GM23338 (cell line): ENCODE measurements at regions not wholly inside any gene's neighbourhood (a gene's known extent, or its start where the extent isn't known, plus 50 kb on each side); places are given as distances from the start of the nearest gene placed in this dataset.

Source experiments
- ATAC-seq: fragments of 200-7000 bp; cut with Tn5 transposase; 3 replicates; pipeline ENCODE4 v1.9.1; 2020
- DNase-seq: peaks from one replicate; pipeline ENCODE4 v3.0.0-alpha.2; 2015; ENCODE audit warnings: low spot score
- H2AFZ ChIP-seq: fragments of 200-600 bp; sonication (generic); 2 replicates; pipeline ENCODE4 v1.8.0; 2016; ENCODE audit warnings: antibody characterized with exemption, mild to moderate bottlenecking, moderate library complexity
- H3F3A ChIP-seq: fragments of 200-600 bp; sonication (generic); replicated peaks from 2 replicates; pipeline ENCODE4 v1.8.0; 2017; ENCODE audit warnings: antibody characterized with exemption, mixed run types, low read depth
- H3K27ac ChIP-seq: fragments of 200-600 bp; sonication (generic); 2 replicates; pipeline ENCODE4 v1.6.1; 2016; ENCODE audit warnings: low read depth
- H3K27me3 ChIP-seq: fragments of 200-600 bp; sonication (generic); 2 replicates; pipeline ENCODE4 v1.8.0; 2016; ENCODE audit warnings: mild to moderate bottlenecking, mixed run types, moderate library complexity; ENCODE audit not compliant: insufficient read depth
- H3K36me3 ChIP-seq: fragments of 200-600 bp; sonication (generic); 2 replicates; pipeline ENCODE4 v1.8.0; 2016; ENCODE audit warnings: mild to moderate bottlenecking; ENCODE audit not compliant: insufficient read depth
- H3K4me1 ChIP-seq: fragments of 200-600 bp; sonication (generic); 2 replicates; pipeline ENCODE4 v1.8.0; 2016; ENCODE audit warnings: mild to moderate bottlenecking, moderate library complexity; ENCODE audit not compliant: insufficient read depth
- H3K4me2 ChIP-seq: fragments of 200-600 bp; sonication (generic); 2 replicates; pipeline ENCODE4 v1.7.1; 2017; ENCODE audit warnings: mixed run types
- H3K4me3 ChIP-seq: fragments of 200-600 bp; sonication (generic); 2 replicates; pipeline ENCODE4 v1.6.1; 2016; ENCODE audit warnings: mixed run types
- H3K79me2 ChIP-seq: fragments of 200-600 bp; sonication (generic); replicated peaks from 2 replicates; pipeline ENCODE4 v1.8.0; 2017; ENCODE audit warnings: mild to moderate bottlenecking; ENCODE audit not compliant: insufficient read depth
- H3K9me2 ChIP-seq: fragments of 200-600 bp; sonication (generic); 2 replicates; pipeline ENCODE4 v1.8.0; 2017; ENCODE audit not compliant: insufficient read depth
- H4K20me1 ChIP-seq: fragments of 200-600 bp; sonication (generic); replicated peaks from 2 replicates; pipeline ENCODE4 v1.8.0; 2017; ENCODE audit warnings: mild to moderate bottlenecking; ENCODE audit not compliant: insufficient read depth
- H3K27ac Mint-ChIP-seq: 2 replicates; pipeline ENCODE4 v1.8.0; 2020; ENCODE audit warnings: inconsistent platforms, mild to moderate bottlenecking, moderate library complexity, mixed read lengths
- H3K27me3 Mint-ChIP-seq: 3 replicates; pipeline ENCODE4 v1.8.0; 2022; ENCODE audit warnings: low read depth, mild to moderate bottlenecking, moderate library complexity, mixed read lengths, inconsistent platforms; ENCODE audit not compliant: insufficient read depth, poor library complexity
- H3K36me3 Mint-ChIP-seq: 3 replicates; pipeline ENCODE4 v1.8.0; 2021; ENCODE audit warnings: low read depth, mild to moderate bottlenecking, inconsistent platforms, moderate library complexity, mixed read lengths
- H3K4me1 Mint-ChIP-seq: 3 replicates; pipeline ENCODE4 v1.8.0; 2020; ENCODE audit warnings: mild to moderate bottlenecking, inconsistent platforms, mixed read lengths
- H3K4me3 Mint-ChIP-seq: 3 replicates; pipeline ENCODE4 v1.8.0; 2021; ENCODE audit warnings: moderate library complexity, mild to moderate bottlenecking, inconsistent platforms, mixed read lengths
- H3K9me3 Mint-ChIP-seq: 3 replicates; pipeline ENCODE4 v1.8.0; 2020; ENCODE audit warnings: moderate library complexity, mild to moderate bottlenecking, inconsistent platforms, mixed read lengths
- EZH2 ChIP-seq: fragments of 200-600 bp; sonication (generic); IDR thresholded peaks from one replicate; pipeline ENCODE4 v1.8.0; 2017; ENCODE audit warnings: antibody characterized with exemption, mild to moderate bottlenecking, low read depth; ENCODE audit not compliant: unreplicated experiment
- TF ChIP-seq, protein P1 (sequence below): fragments of 250-450 bp; sonication (Bioruptor Pico); IDR thresholded peaks from 2 replicates; pipeline ENCODE4 v1.5.0; 2020; ENCODE audit warnings: mild to moderate bottlenecking, moderate library complexity
- TF ChIP-seq, protein P2 (sequence below): IDR thresholded peaks from one replicate; pipeline ENCODE4 v1.6.1; 2018; ENCODE audit warnings: antibody characterized with exemption; ENCODE audit not compliant: unreplicated experiment
- TF ChIP-seq, protein P3 (sequence below), 2 experiments: fragments of 200-600 bp in 1 of 2; sonication (generic) in 1 of 2; conservative IDR thresholded peaks; 2 replicates each; pipeline versions ENCODE4 v1.5.1 to v1.6.1; 2016 to 2017; ENCODE audit warnings: antibody characterized with exemption in 2 of 2, low read depth in 2 of 2, mild to moderate bottlenecking in 2 of 2, moderate library complexity in 1 of 2

DNA sequence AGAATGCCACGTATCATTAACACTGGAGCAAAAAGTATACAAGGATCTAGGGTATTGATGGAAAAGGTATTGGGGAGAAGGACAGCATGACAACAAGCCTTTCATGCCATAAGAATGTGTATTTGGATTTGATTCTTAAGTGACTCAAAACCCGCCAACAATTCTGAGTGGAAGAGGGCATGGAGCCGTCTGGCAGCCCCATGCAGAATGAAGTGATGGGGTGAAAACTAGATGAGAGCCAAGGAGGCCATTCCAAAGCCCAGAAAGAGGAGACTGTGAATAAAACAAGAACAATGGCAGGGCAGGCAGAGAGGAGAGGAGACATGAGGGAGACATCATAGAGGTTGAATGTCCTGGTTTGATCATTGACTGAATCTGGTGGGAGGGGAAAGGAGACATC is 272.3 kb upstream of the WWC1 start (continued):
- TF ChIP-seq, protein P1, sequence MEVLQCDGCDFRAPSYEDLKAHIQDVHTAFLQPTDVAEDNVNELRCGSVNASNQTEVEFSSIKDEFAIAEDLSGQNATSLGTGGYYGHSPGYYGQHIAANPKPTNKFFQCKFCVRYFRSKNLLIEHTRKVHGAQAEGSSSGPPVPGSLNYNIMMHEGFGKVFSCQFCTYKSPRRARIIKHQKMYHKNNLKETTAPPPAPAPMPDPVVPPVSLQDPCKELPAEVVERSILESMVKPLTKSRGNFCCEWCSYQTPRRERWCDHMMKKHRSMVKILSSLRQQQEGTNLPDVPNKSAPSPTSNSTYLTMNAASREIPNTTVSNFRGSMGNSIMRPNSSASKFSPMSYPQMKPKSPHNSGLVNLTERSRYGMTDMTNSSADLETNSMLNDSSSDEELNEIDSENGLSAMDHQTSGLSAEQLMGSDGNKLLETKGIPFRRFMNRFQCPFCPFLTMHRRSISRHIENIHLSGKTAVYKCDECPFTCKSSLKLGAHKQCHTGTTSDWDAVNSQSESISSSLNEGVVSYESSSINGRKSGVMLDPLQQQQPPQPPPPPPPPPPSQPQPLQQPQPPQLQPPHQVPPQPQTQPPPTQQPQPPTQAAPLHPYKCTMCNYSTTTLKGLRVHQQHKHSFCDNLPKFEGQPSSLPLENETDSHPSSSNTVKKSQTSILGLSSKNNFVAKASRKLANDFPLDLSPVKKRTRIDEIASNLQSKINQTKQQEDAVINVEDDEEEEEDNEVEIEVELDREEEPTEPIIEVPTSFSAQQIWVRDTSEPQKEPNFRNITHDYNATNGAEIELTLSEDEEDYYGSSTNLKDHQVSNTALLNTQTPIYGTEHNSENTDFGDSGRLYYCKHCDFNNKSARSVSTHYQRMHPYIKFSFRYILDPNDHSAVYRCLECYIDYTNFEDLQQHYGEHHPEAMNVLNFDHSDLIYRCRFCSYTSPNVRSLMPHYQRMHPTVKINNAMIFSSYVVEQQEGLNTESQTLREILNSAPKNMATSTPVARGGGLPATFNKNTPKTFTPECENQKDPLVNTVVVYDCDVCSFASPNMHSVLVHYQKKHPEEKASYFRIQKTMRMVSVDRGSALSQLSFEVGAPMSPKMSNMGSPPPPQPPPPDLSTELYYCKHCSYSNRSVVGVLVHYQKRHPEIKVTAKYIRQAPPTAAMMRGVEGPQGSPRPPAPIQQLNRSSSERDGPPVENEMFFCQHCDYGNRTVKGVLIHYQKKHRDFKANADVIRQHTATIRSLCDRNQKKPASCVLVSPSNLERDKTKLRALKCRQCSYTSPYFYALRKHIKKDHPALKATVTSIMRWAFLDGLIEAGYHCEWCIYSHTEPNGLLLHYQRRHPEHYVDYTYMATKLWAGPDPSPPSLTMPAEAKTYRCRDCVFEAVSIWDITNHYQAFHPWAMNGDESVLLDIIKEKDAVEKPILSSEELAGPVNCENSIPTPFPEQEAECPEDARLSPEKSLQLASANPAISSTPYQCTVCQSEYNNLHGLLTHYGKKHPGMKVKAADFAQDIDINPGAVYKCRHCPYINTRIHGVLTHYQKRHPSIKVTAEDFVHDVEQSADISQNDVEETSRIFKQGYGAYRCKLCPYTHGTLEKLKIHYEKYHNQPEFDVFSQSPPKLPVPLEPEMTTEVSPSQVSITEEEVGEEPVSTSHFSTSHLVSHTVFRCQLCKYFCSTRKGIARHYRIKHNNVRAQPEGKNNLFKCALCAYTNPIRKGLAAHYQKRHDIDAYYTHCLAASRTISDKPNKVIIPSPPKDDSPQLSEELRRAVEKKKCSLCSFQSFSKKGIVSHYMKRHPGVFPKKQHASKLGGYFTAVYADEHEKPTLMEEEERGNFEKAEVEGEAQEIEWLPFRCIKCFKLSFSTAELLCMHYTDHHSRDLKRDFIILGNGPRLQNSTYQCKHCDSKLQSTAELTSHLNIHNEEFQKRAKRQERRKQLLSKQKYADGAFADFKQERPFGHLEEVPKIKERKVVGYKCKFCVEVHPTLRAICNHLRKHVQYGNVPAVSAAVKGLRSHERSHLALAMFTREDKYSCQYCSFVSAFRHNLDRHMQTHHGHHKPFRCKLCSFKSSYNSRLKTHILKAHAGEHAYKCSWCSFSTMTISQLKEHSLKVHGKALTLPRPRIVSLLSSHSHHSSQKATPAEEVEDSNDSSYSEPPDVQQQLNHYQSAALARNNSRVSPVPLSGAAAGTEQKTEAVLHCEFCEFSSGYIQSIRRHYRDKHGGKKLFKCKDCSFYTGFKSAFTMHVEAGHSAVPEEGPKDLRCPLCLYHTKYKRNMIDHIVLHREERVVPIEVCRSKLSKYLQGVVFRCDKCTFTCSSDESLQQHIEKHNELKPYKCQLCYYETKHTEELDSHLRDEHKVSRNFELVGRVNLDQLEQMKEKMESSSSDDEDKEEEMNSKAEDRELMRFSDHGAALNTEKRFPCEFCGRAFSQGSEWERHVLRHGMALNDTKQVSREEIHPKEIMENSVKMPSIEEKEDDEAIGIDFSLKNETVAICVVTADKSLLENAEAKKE (CRISPR knock-in tag) = no peak

DNA sequence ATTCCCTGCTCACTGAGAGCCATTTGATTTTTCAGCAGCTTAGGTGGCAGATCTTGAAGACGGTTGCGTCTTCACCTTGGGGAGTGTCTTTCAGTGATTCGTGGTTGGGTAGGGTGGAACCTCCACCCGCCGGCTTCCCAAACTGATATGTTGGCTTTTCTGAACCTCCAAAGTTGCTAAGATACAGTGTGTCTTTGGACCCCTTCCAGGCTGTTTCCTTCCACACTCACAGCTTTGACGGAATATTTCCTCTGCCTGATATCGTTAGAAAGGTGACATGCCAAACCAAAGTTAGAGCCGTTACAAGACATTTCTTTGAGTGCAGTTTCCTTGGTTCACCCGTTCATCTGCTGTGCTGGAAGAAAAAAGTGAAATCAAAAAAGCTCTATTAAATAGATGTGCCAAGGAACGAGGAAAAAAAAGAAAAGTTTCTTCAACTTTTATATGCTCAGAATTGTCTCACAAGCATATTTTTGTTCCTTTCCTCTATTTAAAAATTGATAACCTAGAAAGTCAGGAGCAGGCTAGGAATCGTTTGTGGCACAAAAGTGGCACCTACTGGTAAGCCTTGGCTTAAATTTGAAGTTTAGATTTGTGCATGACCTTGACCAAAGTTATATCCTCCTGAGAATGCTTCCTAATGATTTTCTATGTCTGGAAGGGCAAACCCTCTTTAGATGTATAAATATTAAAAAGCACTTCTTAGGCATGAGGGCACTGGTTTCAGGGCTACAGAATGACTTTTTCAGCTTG is 270.7 kb upstream of the WWC1 start:
- ATAC-seq (no peak), DNase-seq (no peak)
- H3K4me1 ChIP-seq = no peaks in the 10 kb centered on the region
- TF ChIP-seq EZH2 = no peak
- TF ChIP-seq, protein P2, sequence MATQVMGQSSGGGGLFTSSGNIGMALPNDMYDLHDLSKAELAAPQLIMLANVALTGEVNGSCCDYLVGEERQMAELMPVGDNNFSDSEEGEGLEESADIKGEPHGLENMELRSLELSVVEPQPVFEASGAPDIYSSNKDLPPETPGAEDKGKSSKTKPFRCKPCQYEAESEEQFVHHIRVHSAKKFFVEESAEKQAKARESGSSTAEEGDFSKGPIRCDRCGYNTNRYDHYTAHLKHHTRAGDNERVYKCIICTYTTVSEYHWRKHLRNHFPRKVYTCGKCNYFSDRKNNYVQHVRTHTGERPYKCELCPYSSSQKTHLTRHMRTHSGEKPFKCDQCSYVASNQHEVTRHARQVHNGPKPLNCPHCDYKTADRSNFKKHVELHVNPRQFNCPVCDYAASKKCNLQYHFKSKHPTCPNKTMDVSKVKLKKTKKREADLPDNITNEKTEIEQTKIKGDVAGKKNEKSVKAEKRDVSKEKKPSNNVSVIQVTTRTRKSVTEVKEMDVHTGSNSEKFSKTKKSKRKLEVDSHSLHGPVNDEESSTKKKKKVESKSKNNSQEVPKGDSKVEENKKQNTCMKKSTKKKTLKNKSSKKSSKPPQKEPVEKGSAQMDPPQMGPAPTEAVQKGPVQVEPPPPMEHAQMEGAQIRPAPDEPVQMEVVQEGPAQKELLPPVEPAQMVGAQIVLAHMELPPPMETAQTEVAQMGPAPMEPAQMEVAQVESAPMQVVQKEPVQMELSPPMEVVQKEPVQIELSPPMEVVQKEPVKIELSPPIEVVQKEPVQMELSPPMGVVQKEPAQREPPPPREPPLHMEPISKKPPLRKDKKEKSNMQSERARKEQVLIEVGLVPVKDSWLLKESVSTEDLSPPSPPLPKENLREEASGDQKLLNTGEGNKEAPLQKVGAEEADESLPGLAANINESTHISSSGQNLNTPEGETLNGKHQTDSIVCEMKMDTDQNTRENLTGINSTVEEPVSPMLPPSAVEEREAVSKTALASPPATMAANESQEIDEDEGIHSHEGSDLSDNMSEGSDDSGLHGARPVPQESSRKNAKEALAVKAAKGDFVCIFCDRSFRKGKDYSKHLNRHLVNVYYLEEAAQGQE = no peak
- TF ChIP-seq, protein P3, sequence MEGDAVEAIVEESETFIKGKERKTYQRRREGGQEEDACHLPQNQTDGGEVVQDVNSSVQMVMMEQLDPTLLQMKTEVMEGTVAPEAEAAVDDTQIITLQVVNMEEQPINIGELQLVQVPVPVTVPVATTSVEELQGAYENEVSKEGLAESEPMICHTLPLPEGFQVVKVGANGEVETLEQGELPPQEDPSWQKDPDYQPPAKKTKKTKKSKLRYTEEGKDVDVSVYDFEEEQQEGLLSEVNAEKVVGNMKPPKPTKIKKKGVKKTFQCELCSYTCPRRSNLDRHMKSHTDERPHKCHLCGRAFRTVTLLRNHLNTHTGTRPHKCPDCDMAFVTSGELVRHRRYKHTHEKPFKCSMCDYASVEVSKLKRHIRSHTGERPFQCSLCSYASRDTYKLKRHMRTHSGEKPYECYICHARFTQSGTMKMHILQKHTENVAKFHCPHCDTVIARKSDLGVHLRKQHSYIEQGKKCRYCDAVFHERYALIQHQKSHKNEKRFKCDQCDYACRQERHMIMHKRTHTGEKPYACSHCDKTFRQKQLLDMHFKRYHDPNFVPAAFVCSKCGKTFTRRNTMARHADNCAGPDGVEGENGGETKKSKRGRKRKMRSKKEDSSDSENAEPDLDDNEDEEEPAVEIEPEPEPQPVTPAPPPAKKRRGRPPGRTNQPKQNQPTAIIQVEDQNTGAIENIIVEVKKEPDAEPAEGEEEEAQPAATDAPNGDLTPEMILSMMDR (conservative IDR thresholded peaks at IDR 0.05; ENCODE audit: low read depth in 2 of 2) = peak; percentile 34 to 49
- no peaks in the 10 kb centered on the region; the same call in 2 of the 3 replicates for H3K36me3 Mint-ChIP-seq
- no peaks in the 10 kb centered on the region for H3K9me2 ChIP-seq
- H3K27me3 Mint-ChIP-seq = peaks cover 2% of the 10 kb centered on the region
- no peak overlapping the region for H3K4me3 Mint-ChIP-seq
- H3K36me3 ChIP-seq = no peaks in the 10 kb centered on the region
- H3K27ac ChIP-seq = no peak overlapping the region
- H3K9me3 Mint-ChIP-seq = no peaks in the 10 kb centered on the region
- no peaks in the 10 kb centered on the region for H3K27me3 ChIP-seq
- H2AFZ ChIP-seq = no peak overlapping the region
- H3F3A ChIP-seq = no peaks in the 10 kb centered on the region
- H4K20me1 ChIP-seq = no peaks in the 10 kb centered on the region
- H3K4me2 ChIP-seq = no peak overlapping the region
- no peaks in the 10 kb centered on the region for H3K79me2 ChIP-seq
- no peak overlapping the region for H3K4me3 ChIP-seq
- peaks cover 16% of the 10 kb centered on the region for H3K4me1 Mint-ChIP-seq
- H3K27ac Mint-ChIP-seq = no peak overlapping the region
